ENCODE measurements at regions not wholly inside any gene's neighbourhood (a gene's known extent, or its start where the extent isn't known, plus 50 kb on each side); places are given as distances from the start of the nearest gene placed in this dataset.

- Histone ChIP-seq H3K4me3 (ENCODE audit: low read depth in 1 of 2, low read length in 2 of 2) (no peak overlapping the region), H3K27ac (ENCODE audit: low read depth, low read length) (no peak overlapping the region), H3K4me1 (ENCODE audit: control insufficient read depth in 1 of 2, insufficient read depth in 2 of 2, low read length in 2 of 2) (no peaks in the 10 kb centered on the region), H3K36me3 (ENCODE audit: control insufficient read depth in 1 of 2, insufficient read depth in 2 of 2, low read length in 2 of 2) (no peaks in the 10 kb centered on the region), H3K9ac (ENCODE audit: low read depth in 1 of 2, low read length in 2 of 2) (no peak overlapping the region), H3K27me3 (ENCODE audit: control insufficient read depth in 1 of 2, insufficient read depth in 2 of 2, low read length in 2 of 2) (no peaks in the 10 kb centered on the region), H3K9me3 (ENCODE audit: control insufficient read depth in 1 of 2, low read length in 2 of 2) (no peaks in the 10 kb centered on the region)
Measured at GRCh38 chrX:125193921-125194320, 125.8 kb upstream of the TEX13C start.

- H3K27me3 ChIP-seq (ENCODE audit: control insufficient read depth in 1 of 2, insufficient read depth in 2 of 2, low read length in 2 of 2) = peaks cover 0 to 3% of the 10 kb centered on the region in 2 donors
Measured at GRCh38 chrX:125198546-125198945, 121.1 kb upstream of the TEX13C start.

GRCh38 chrX:125202591-125203248 lies 117.0 kb upstream of the TEX13C start:
- peaks cover 0 to 3% of the 10 kb centered on the region in 2 donors for H3K27me3 ChIP-seq (ENCODE audit: control insufficient read depth in 1 of 2, insufficient read depth in 2 of 2, low read length in 2 of 2)
- no peaks in the 10 kb centered on the region for H3K4me1 ChIP-seq (ENCODE audit: control insufficient read depth in 1 of 2, insufficient read depth in 2 of 2, low read length in 2 of 2)
- no peak overlapping the region for H3K4me3 ChIP-seq (ENCODE audit: low read depth in 1 of 2, low read length in 2 of 2)
- H3K9ac ChIP-seq (ENCODE audit: low read depth in 1 of 2, low read length in 2 of 2) = no peak overlapping the region
- H3K27ac ChIP-seq (ENCODE audit: low read depth, low read length) = no peak overlapping the region
- H3K36me3 ChIP-seq (ENCODE audit: control insufficient read depth in 1 of 2, insufficient read depth in 2 of 2, low read length in 2 of 2) = no peaks in the 10 kb centered on the region
- H3K9me3 ChIP-seq (ENCODE audit: control insufficient read depth in 1 of 2, low read length in 2 of 2) = no peaks in the 10 kb centered on the region

More at GRCh38 chrX:125198546-125198945, 121.1 kb upstream of the TEX13C start:
- Histone ChIP-seq H3K9ac (ENCODE audit: low read depth in 1 of 2, low read length in 2 of 2) (no peak overlapping the region), H3K4me3 (ENCODE audit: low read depth in 1 of 2, low read length in 2 of 2) (no peak overlapping the region), H3K9me3 (ENCODE audit: control insufficient read depth in 1 of 2, low read length in 2 of 2) (no peaks in the 10 kb centered on the region), H3K4me1 (ENCODE audit: control insufficient read depth in 1 of 2, insufficient read depth in 2 of 2, low read length in 2 of 2) (no peaks in the 10 kb centered on the region), H3K36me3 (ENCODE audit: control insufficient read depth in 1 of 2, insufficient read depth in 2 of 2, low read length in 2 of 2) (no peaks in the 10 kb centered on the region), H3K27ac (ENCODE audit: low read depth, low read length) (no peak overlapping the region)

GRCh38 chrX:125203365-125203736 lies 116.3 kb upstream of the TEX13C start:
- Histone ChIP-seq H3K27me3 (ENCODE audit: control insufficient read depth in 1 of 2, insufficient read depth in 2 of 2, low read length in 2 of 2) (peaks cover 0 to 3% of the 10 kb centered on the region in 2 donors), H3K9ac (ENCODE audit: low read depth in 1 of 2, low read length in 2 of 2) (no peak overlapping the region), H3K27ac (ENCODE audit: low read depth, low read length) (no peak overlapping the region), H3K36me3 (ENCODE audit: control insufficient read depth in 1 of 2, insufficient read depth in 2 of 2, low read length in 2 of 2) (no peaks in the 10 kb centered on the region), H3K4me1 (ENCODE audit: control insufficient read depth in 1 of 2, insufficient read depth in 2 of 2, low read length in 2 of 2) (no peaks in the 10 kb centered on the region), H3K4me3 (ENCODE audit: low read depth in 1 of 2, low read length in 2 of 2) (no peak overlapping the region), H3K9me3 (ENCODE audit: control insufficient read depth in 1 of 2, low read length in 2 of 2) (no peaks in the 10 kb centered on the region)

- Histone ChIP-seq H3K4me1 (ENCODE audit: control insufficient read depth in 1 of 2, insufficient read depth in 2 of 2, low read length in 2 of 2) (no peaks in the 10 kb centered on the region), H3K4me3 (ENCODE audit: low read depth in 1 of 2, low read length in 2 of 2) (no peak overlapping the region), H3K9ac (ENCODE audit: low read depth in 1 of 2, low read length in 2 of 2) (no peak overlapping the region), H3K27me3 (ENCODE audit: control insufficient read depth in 1 of 2, insufficient read depth in 2 of 2, low read length in 2 of 2) (peaks cover 0 to 3% of the 10 kb centered on the region in 2 donors), H3K9me3 (ENCODE audit: control insufficient read depth in 1 of 2, low read length in 2 of 2) (no peaks in the 10 kb centered on the region), H3K36me3 (ENCODE audit: control insufficient read depth in 1 of 2, insufficient read depth in 2 of 2, low read length in 2 of 2) (no peaks in the 10 kb centered on the region), H3K27ac (ENCODE audit: low read depth, low read length) (no peak overlapping the region)
Measured at GRCh38 chrX:125203737-125204578, 115.7 kb upstream of the TEX13C start.

- no peak overlapping the region for H3K27ac ChIP-seq (ENCODE audit: low read depth, low read length)
- H3K36me3 ChIP-seq (ENCODE audit: control insufficient read depth in 1 of 2, insufficient read depth in 2 of 2, low read length in 2 of 2) = no peaks in the 10 kb centered on the region
- no peaks in the 10 kb centered on the region for H3K9me3 ChIP-seq (ENCODE audit: control insufficient read depth in 1 of 2, low read length in 2 of 2)
- H3K4me1 ChIP-seq (ENCODE audit: control insufficient read depth in 1 of 2, insufficient read depth in 2 of 2, low read length in 2 of 2) = no peaks in the 10 kb centered on the region
- H3K27me3 ChIP-seq (ENCODE audit: control insufficient read depth in 1 of 2, insufficient read depth in 2 of 2, low read length in 2 of 2) = peaks cover 0 to 3% of the 10 kb centered on the region in 2 donors
- H3K4me3 ChIP-seq (ENCODE audit: low read depth in 1 of 2, low read length in 2 of 2) = peak overlapping the region in 1 of 2 donors; percentile 35
- no peak overlapping the region for H3K9ac ChIP-seq (ENCODE audit: low read depth in 1 of 2, low read length in 2 of 2)
Measured at GRCh38 chrX:125204681-125205132, 115.0 kb upstream of the TEX13C start.

- Histone ChIP-seq H3K4me3 (ENCODE audit: low read depth in 1 of 2, low read length in 2 of 2) (peak overlapping the region in 1 of 2 donors; percentile 35), H3K9ac (ENCODE audit: low read depth in 1 of 2, low read length in 2 of 2) (no peak overlapping the region), H3K9me3 (ENCODE audit: control insufficient read depth in 1 of 2, low read length in 2 of 2) (no peaks in the 10 kb centered on the region), H3K36me3 (ENCODE audit: control insufficient read depth in 1 of 2, insufficient read depth in 2 of 2, low read length in 2 of 2) (no peaks in the 10 kb centered on the region), H3K4me1 (ENCODE audit: control insufficient read depth in 1 of 2, insufficient read depth in 2 of 2, low read length in 2 of 2) (no peaks in the 10 kb centered on the region), H3K27ac (ENCODE audit: low read depth, low read length) (no peak overlapping the region), H3K27me3 (ENCODE audit: control insufficient read depth in 1 of 2, insufficient read depth in 2 of 2, low read length in 2 of 2) (peaks cover 0 to 3% of the 10 kb centered on the region in 2 donors)
Measured at GRCh38 chrX:125205133-125205917, 114.3 kb upstream of the TEX13C start.

- Histone ChIP-seq H3K27me3 (ENCODE audit: control insufficient read depth in 1 of 2, insufficient read depth in 2 of 2, low read length in 2 of 2) (peaks cover 0 to 3% of the 10 kb centered on the region in 2 donors), H3K9me3 (ENCODE audit: control insufficient read depth in 1 of 2, low read length in 2 of 2) (no peaks in the 10 kb centered on the region), H3K9ac (ENCODE audit: low read depth in 1 of 2, low read length in 2 of 2) (no peak overlapping the region), H3K4me1 (ENCODE audit: control insufficient read depth in 1 of 2, insufficient read depth in 2 of 2, low read length in 2 of 2) (no peaks in the 10 kb centered on the region), H3K27ac (ENCODE audit: low read depth, low read length) (no peak overlapping the region), H3K4me3 (ENCODE audit: low read depth in 1 of 2, low read length in 2 of 2) (peak overlapping the region in 1 of 2 donors; percentile 35), H3K36me3 (ENCODE audit: control insufficient read depth in 1 of 2, insufficient read depth in 2 of 2, low read length in 2 of 2) (no peaks in the 10 kb centered on the region)
Measured at GRCh38 chrX:125205918-125206665, 113.6 kb upstream of the TEX13C start.

- Histone ChIP-seq H3K36me3 (ENCODE audit: control insufficient read depth in 1 of 2, insufficient read depth in 2 of 2, low read length in 2 of 2) (no peaks in the 10 kb centered on the region), H3K9me3 (ENCODE audit: control insufficient read depth in 1 of 2, low read length in 2 of 2) (no peaks in the 10 kb centered on the region), H3K4me1 (ENCODE audit: control insufficient read depth in 1 of 2, insufficient read depth in 2 of 2, low read length in 2 of 2) (no peaks in the 10 kb centered on the region)
Measured at GRCh38 chrX:125210146-125210545, 109.5 kb upstream of the TEX13C start.

More at GRCh38 chrX:125210146-125210545, 109.5 kb upstream of the TEX13C start:
- no peak overlapping the region for H3K27ac ChIP-seq (ENCODE audit: low read depth, low read length)
- H3K27me3 ChIP-seq (ENCODE audit: control insufficient read depth in 1 of 2, insufficient read depth in 2 of 2, low read length in 2 of 2) = no peaks in the 10 kb centered on the region
- H3K4me3 ChIP-seq (ENCODE audit: low read depth in 1 of 2, low read length in 2 of 2) = no peak overlapping the region
- H3K9ac ChIP-seq (ENCODE audit: low read depth in 1 of 2, low read length in 2 of 2) = no peak overlapping the region
